ENCODE measurements at regions not wholly inside any gene's neighbourhood (a gene's known extent, or its start where the extent isn't known, plus 50 kb on each side); places are given as distances from the start of the nearest gene placed in this dataset.
A peak's percentile ranks its signal among the peaks of the same experiment; 100 is the strongest.

GRCh38 chr5:18270635-18271338, 636.5 kb downstream of the TAF11L14 start (continued):
- TF ChIP-seq PBX3 (CRISPR knock-in tag; IDR thresholded peaks at IDR 0.05) = no peak

GRCh38 chr5:18276939-18277338, 642.7 kb downstream of the TAF11L14 start:
- H3K4me1 ChIP-seq (ENCODE audit: control insufficient read depth, insufficient read depth, low read length) = no peaks in the 10 kb centered on the region
- POLR2A ChIA-PET = no interaction called here

GRCh38 chr5:18281947-18282581, 647.8 kb downstream of the TAF11L14 start:
- H3K4me3 ChIP-seq (ENCODE audit: low read depth, low read length) = no peak overlapping the region
- ChIA-PET POLR2A (interaction anchor here (1.1 kb wide), 1 partner anchor 1066 kb away, joined by 4 read pairs; no protein-coding TSS in a partner anchor), CTCF (interaction anchor here (0.5 to 1.8 kb wide), 10 partner anchors 9 to 1078 kb away, joined by 3 to 27 read pairs (median 4); no protein-coding TSS in a partner anchor)
- H3K4me1 ChIP-seq (ENCODE audit: control insufficient read depth, insufficient read depth, low read length) = no peaks in the 10 kb centered on the region
- H3K27ac ChIP-seq (ENCODE audit: extremely low read depth, low read depth, low read length) = no peak overlapping the region
- no peaks in the 10 kb centered on the region for H3K9me3 ChIP-seq (ENCODE audit: control insufficient read depth, insufficient read depth, low read depth, low read length)
- H3K36me3 ChIP-seq (ENCODE audit: control insufficient read depth in 2 of 2, insufficient read depth in 1 of 2, low read length in 2 of 2) = no peaks in the 10 kb centered on the region
- TF ChIP-seq IKZF3 (tag by site-specific recombination; IDR thresholded peaks at IDR 0.05) (0 out of 2 replicates have a peak, but pooled peaks have one; percentile 8), GLIS2 (tag by site-specific recombination; IDR thresholded peaks at IDR 0.05) (no peak), ZNF654 (tag by site-specific recombination; IDR thresholded peaks at IDR 0.05; ENCODE audit: low read depth) (peak; percentile 81), ZBTB8A (tag by site-specific recombination; IDR thresholded peaks at IDR 0.05) (no peak), ZIC2 (tag by site-specific recombination; IDR thresholded peaks at IDR 0.05) (no peak), ZNF350 (tag by site-specific recombination; IDR thresholded peaks at IDR 0.05) (no peak), ZNF26 (tag by site-specific recombination; IDR thresholded peaks at IDR 0.05) (no peak), PRDM2 (tag by site-specific recombination; IDR thresholded peaks at IDR 0.05; ENCODE audit: borderline replicate concordance) (no peak)

More at GRCh38 chr5:18276939-18277338, 642.7 kb downstream of the TAF11L14 start:
- Histone ChIP-seq H3K36me3 (ENCODE audit: control insufficient read depth in 2 of 2, insufficient read depth in 1 of 2, low read length in 2 of 2) (no peaks in the 10 kb centered on the region), H3K4me3 (ENCODE audit: low read depth, low read length) (no peak overlapping the region), H3K9me3 (ENCODE audit: control insufficient read depth, insufficient read depth, low read depth, low read length) (no peaks in the 10 kb centered on the region), H3K27ac (ENCODE audit: extremely low read depth, low read depth, low read length) (no peak overlapping the region)
- CTCF ChIA-PET = interaction anchor here (0.6 kb wide), 1 partner anchor 69 kb away, joined by 3 read pairs; no protein-coding TSS in a partner anchor
- TF ChIP-seq ZNF513 (tag by site-specific recombination; IDR thresholded peaks at IDR 0.05) (no peak), ZNF596 (tag by site-specific recombination; IDR thresholded peaks at IDR 0.05) (no peak), ZNF155 (tag by site-specific recombination; IDR thresholded peaks at IDR 0.05) (no peak), ZBTB20 (tag by site-specific recombination; IDR thresholded peaks at IDR 0.05) (no peak), ZBTB21 (tag by site-specific recombination; IDR thresholded peaks at IDR 0.05) (no peak), SETDB1 (IDR thresholded peaks at IDR 0.05; ENCODE audit: insufficient read length, low read length) (no peak), GLIS1 (tag by site-specific recombination; IDR thresholded peaks at IDR 0.05) (no peak), ZNF426 (tag by site-specific recombination; IDR thresholded peaks at IDR 0.05) (no peak), ZNF544 (tag by site-specific recombination; IDR thresholded peaks at IDR 0.05) (no peak), ZNF843 (tag by site-specific recombination; IDR thresholded peaks at IDR 0.05) (no peak), ZNF18 (tag by site-specific recombination; IDR thresholded peaks at IDR 0.05) (no peak)

All from HEK293 (cell line).